Caco-2 (cell line): ENCODE measurements at regions not wholly inside any gene's neighbourhood (a gene's known extent, or its start where the extent isn't known, plus 50 kb on each side); places are given as distances from the start of the nearest gene placed in this dataset.

ENCODE experiments used
- BruUV-seq: library from RNA; stranded (reverse); fragments of 400-500 nt; replicated peaks from 2 replicates; lab custom pipeline; 2021; lab: Mats Ljungman, UMichigan
- CTCF ChIA-PET: fragments of 300-600 bp; sonication (Branson Sonifier 250); formaldehyde crosslinking; loops from one replicate; lab custom pipeline; 2022; ENCODE audit warnings: antibody characterized with exemption; lab: Charles Lee
- POLR2A ChIA-PET: fragments of 300-600 bp; sonication (Branson Sonifier 250); formaldehyde crosslinking; loops from one replicate; lab custom pipeline; 2022; ENCODE audit warnings: antibody characterized with exemption; lab: Charles Lee
- DNase-seq, 2 experiments: peaks; one replicate each; pipeline versions ENCODE4 v3.0.0 to v3.0.0-alpha.2; 2020 to 2022
- H3K27me3 ChIP-seq: replicated peaks from 2 replicates; pipeline ENCODE4 v1.6.0; 2011; ENCODE audit warnings: low read length; ENCODE audit not compliant: control insufficient read depth, insufficient read depth
- H3K36me3 ChIP-seq: 2 replicates; pipeline ENCODE4 v1.5.1; 2011; ENCODE audit warnings: low read length; ENCODE audit not compliant: control insufficient read depth, insufficient read depth
- H3K4me1 ChIP-seq: fragments of 250-450 bp; sonication (Bioruptor Pico); 2 replicates; pipeline ENCODE4 v1.5.1; 2020; ENCODE audit warnings: mild to moderate bottlenecking
- H3K4me3 ChIP-seq: 2 replicates; pipeline ENCODE4 v1.5.1; 2011; ENCODE audit warnings: low read depth, mild to moderate bottlenecking, control low read depth, low read length
- H3K9me3 ChIP-seq: fragments of 250-450 bp; sonication (Bioruptor Pico); 2 replicates; pipeline ENCODE4 v1.5.1; 2020; ENCODE audit warnings: mild to moderate bottlenecking, moderate library complexity
- H3K27ac Mint-ChIP-seq: one replicate; pipeline ENCODE4 v1.8.0; 2022; ENCODE audit warnings: mixed read lengths; ENCODE audit not compliant: unreplicated experiment
- H3K27me3 Mint-ChIP-seq: one replicate; pipeline ENCODE4 v1.8.0; 2022; ENCODE audit warnings: mixed read lengths; ENCODE audit not compliant: insufficient read depth, unreplicated experiment
- H3K36me3 Mint-ChIP-seq: one replicate; pipeline ENCODE4 v1.8.0; 2022; ENCODE audit warnings: mild to moderate bottlenecking, mixed read lengths; ENCODE audit not compliant: insufficient read depth, unreplicated experiment
- H3K4me1 Mint-ChIP-seq: one replicate; pipeline ENCODE4 v1.8.0; 2022; ENCODE audit warnings: low read depth, mixed read lengths; ENCODE audit not compliant: unreplicated experiment
- H3K4me3 Mint-ChIP-seq: one replicate; pipeline ENCODE4 v1.8.0; 2022; ENCODE audit warnings: mild to moderate bottlenecking, moderate library complexity, mixed read lengths; ENCODE audit not compliant: unreplicated experiment
- H3K9me3 Mint-ChIP-seq: one replicate; pipeline ENCODE4 v1.8.0; 2022; ENCODE audit warnings: mixed read lengths; ENCODE audit not compliant: unreplicated experiment
- intact Hi-C: fragments of 100-400 bp; cut with micrococcal nuclease; formaldehyde crosslinking; loops from one replicate; pipeline ENCODE4 v1.10.0; 2022; ENCODE audit not compliant: unreplicated experiment
- TF ChIP-seq, protein P1 (sequence below), 2 experiments: fragments of 200-600 bp in 1 of 2; IDR thresholded peaks; 1 replicate in 1 of 2; 2 replicates in 1 of 2; pipeline versions ENCODE4 v1.5.1 to v1.8.0; 2011 to 2022; ENCODE audit warnings: antibody characterized with exemption in 1 of 2, control low read depth in 1 of 2, inconsistent platforms in 1 of 2, low read depth in 1 of 2, low read length in 1 of 2, mild to moderate bottlenecking in 1 of 2, moderate library complexity in 1 of 2; ENCODE audit not compliant: insufficient read depth in 1 of 2, severe bottlenecking in 1 of 2, unreplicated experiment in 1 of 2

DNA sequence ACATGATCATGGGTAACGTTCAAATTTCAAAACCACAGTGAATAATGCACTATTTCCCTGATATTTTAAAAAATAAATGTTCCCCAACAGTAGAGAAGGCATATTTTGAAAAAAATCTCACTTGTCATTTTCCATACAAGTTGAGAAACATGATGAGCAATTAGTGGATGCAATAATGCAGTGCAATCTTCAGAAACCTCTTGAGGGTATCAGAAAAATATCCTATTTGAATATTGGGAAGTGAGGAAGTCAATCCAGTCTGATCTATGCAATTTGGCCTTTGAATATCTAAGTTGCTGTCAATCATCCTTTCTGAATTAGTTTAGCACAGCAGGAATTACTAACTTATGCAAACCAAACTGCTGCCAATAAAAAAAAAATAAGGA is 776.8 kb downstream of the PCDH18 start:
- no TSS peak for BruUV-seq
- intact Hi-C loops: no loop called here
- no peak for DNase-seq
- CTCF ChIA-PET: no interaction called here
- Mint-ChIP-seq H3K4me1 (no peaks in the 10 kb centered on the region), H3K27ac (no peak overlapping the region), H3K36me3 (no peaks in the 10 kb centered on the region), H3K4me3 (no peak overlapping the region), H3K27me3 (no peaks in the 10 kb centered on the region), H3K9me3 (no peaks in the 10 kb centered on the region)
- Histone ChIP-seq H3K27me3 (no peaks in the 10 kb centered on the region), H3K9me3 (no peaks in the 10 kb centered on the region), H3K4me1 (no peaks in the 10 kb centered on the region), H3K36me3 (no peaks in the 10 kb centered on the region), H3K4me3 (no peak overlapping the region)
- POLR2A ChIA-PET: no interaction called here
- TF ChIP-seq, protein P1, sequence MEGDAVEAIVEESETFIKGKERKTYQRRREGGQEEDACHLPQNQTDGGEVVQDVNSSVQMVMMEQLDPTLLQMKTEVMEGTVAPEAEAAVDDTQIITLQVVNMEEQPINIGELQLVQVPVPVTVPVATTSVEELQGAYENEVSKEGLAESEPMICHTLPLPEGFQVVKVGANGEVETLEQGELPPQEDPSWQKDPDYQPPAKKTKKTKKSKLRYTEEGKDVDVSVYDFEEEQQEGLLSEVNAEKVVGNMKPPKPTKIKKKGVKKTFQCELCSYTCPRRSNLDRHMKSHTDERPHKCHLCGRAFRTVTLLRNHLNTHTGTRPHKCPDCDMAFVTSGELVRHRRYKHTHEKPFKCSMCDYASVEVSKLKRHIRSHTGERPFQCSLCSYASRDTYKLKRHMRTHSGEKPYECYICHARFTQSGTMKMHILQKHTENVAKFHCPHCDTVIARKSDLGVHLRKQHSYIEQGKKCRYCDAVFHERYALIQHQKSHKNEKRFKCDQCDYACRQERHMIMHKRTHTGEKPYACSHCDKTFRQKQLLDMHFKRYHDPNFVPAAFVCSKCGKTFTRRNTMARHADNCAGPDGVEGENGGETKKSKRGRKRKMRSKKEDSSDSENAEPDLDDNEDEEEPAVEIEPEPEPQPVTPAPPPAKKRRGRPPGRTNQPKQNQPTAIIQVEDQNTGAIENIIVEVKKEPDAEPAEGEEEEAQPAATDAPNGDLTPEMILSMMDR (IDR thresholded peaks at IDR 0.05; ENCODE audit: insufficient read depth in 1 of 2, low read depth in 1 of 2, low read length in 1 of 2, severe bottlenecking in 1 of 2, unreplicated experiment in 1 of 2): no peak

- no peaks in the 10 kb centered on the region for H3K27me3 ChIP-seq
- Mint-ChIP-seq H3K36me3 (no peaks in the 10 kb centered on the region), H3K9me3 (no peaks in the 10 kb centered on the region), H3K27me3 (no peaks in the 10 kb centered on the region), H3K4me3 (no peak overlapping the region), H3K27ac (no peak overlapping the region), H3K4me1 (no peaks in the 10 kb centered on the region)
- DNase-seq: no peak
- no peaks in the 10 kb centered on the region for H3K4me1 ChIP-seq
- H3K4me3 ChIP-seq: no peak overlapping the region
- H3K9me3 ChIP-seq: no peaks in the 10 kb centered on the region
- TF ChIP-seq, protein P1 (IDR thresholded peaks at IDR 0.05; ENCODE audit: insufficient read depth in 1 of 2, low read depth in 1 of 2, low read length in 1 of 2, severe bottlenecking in 1 of 2, unreplicated experiment in 1 of 2): no peak
- no TSS peak for BruUV-seq
- intact Hi-C loops: no loop called here
- CTCF ChIA-PET: no interaction called here
- no peaks in the 10 kb centered on the region for H3K36me3 ChIP-seq
- POLR2A ChIA-PET: no interaction called here
Measured at GRCh38 chr4:136754810-136755530, 777.3 kb downstream of the PCDH18 start.

DNA sequence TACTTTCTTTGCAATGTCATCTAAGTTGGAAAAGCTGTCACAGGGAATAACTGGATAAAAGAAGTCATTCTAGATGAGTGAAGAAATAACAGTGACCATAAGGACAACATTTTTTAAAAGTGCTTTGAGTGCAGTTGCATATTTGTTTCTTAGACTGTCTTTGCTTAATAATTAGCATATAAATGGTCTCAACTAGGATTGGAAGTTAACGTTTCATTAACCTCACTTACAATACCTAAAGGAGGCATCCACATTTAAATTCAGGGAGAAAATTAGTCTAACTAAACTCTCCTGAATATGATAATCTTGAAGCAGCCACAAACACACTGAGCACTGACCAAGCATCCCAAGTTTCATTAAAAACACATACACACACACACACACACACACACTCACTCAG is 780.7 kb downstream of the PCDH18 start:
- Histone ChIP-seq H3K4me3 (no peak overlapping the region), H3K9me3 (no peaks in the 10 kb centered on the region), H3K27me3 (no peaks in the 10 kb centered on the region), H3K36me3 (no peaks in the 10 kb centered on the region), H3K4me1 (no peaks in the 10 kb centered on the region)
- ChIA-PET CTCF (no interaction called here), POLR2A (no interaction called here)
- Mint-ChIP-seq H3K27me3 (no peaks in the 10 kb centered on the region), H3K9me3 (no peaks in the 10 kb centered on the region), H3K4me1 (no peaks in the 10 kb centered on the region), H3K4me3 (no peak overlapping the region), H3K27ac (no peak overlapping the region), H3K36me3 (no peaks in the 10 kb centered on the region)
- no peak for DNase-seq
- intact Hi-C loops: no loop called here
- TF ChIP-seq, protein P1 (IDR thresholded peaks at IDR 0.05; ENCODE audit: insufficient read depth in 1 of 2, low read depth in 1 of 2, low read length in 1 of 2, severe bottlenecking in 1 of 2, unreplicated experiment in 1 of 2): no peak
- BruUV-seq: no TSS peak
